B cell (primary cell): ENCODE measurements at regions not wholly inside any gene's neighbourhood (a gene's known extent, or its start where the extent isn't known, plus 50 kb on each side); places are given as distances from the start of the nearest gene placed in this dataset.

Experiments used
- CTCF ChIP-seq: fragments of 200-600 bp; IDR thresholded peaks from one replicate; pipeline ENCODE4 v1.8.0; 2022; ENCODE audit warnings: antibody characterized with exemption, mild to moderate bottlenecking
- EZH2 ChIP-seq: IDR thresholded peaks from 2 replicates; pipeline ENCODE4 v1.6.1; 2012; ENCODE audit warnings: borderline replicate concordance, low read depth, mild to moderate bottlenecking, moderate library complexity, low read length; ENCODE audit not compliant: insufficient read depth, poor library complexity, severe bottlenecking

GRCh38 chr5:173745123-173745522 lies 128.7 kb upstream of the BOD1 start:
- TF ChIP-seq CTCF: no peak
- TF ChIP-seq EZH2: no peak
